H1 (cell line): ENCODE measurements at regions not wholly inside any gene's neighbourhood (a gene's known extent, or its start where the extent isn't known, plus 50 kb on each side); places are given as distances from the start of the nearest gene placed in this dataset.

Experiments
- CTCF ChIA-PET: fragments of 300-600 bp; sonication (Branson Sonifier 250); formaldehyde crosslinking; loops from one replicate; lab custom pipeline; 2021; ENCODE audit not compliant: partially characterized antibody; lab: Charles Lee
- POLR2A ChIA-PET: fragments of 300-600 bp; sonication (Branson Sonifier 250); formaldehyde crosslinking; loops from one replicate; lab custom pipeline; 2021; ENCODE audit warnings: inconsistent platforms; ENCODE audit not compliant: partially characterized antibody; lab: Charles Lee
- DNase-seq, 2 experiments: peaks; one replicate each; pipeline versions ENCODE4 v3.0.0 to v3.0.0-alpha.2; 2010 to 2022; ENCODE audit warnings: low spot score in 2 of 2, low read depth in 1 of 2, mixed read lengths in 1 of 2
- FAIRE-seq: peaks from 2 replicates; lab custom pipeline; 2011; peaks lifted over from hg19 to GRCh38; lab: Jason Lieb, UNC
- H2AFZ ChIP-seq: 2 replicates; pipeline ENCODE4 v1.8.1; 2012; ENCODE audit warnings: low read length, inconsistent platforms
- H2AK5ac ChIP-seq: 2 replicates; pipeline ENCODE4 v1.6.1; 2013; ENCODE audit warnings: low read depth, low read length
- H2BK120ac ChIP-seq: replicated peaks from 2 replicates; pipeline ENCODE3; 2013; ENCODE audit warnings: low read depth, low read length, inconsistent platforms
- H2BK12ac ChIP-seq: 2 replicates; pipeline ENCODE4 v1.6.1; 2013; ENCODE audit warnings: low read depth, low read length
- H2BK15ac ChIP-seq: 2 replicates; pipeline ENCODE4 v1.6.1; 2013; ENCODE audit warnings: low read length
- H2BK20ac ChIP-seq: 2 replicates; pipeline ENCODE4 v1.6.1; 2013; ENCODE audit warnings: low read length
- H2BK5ac ChIP-seq: 2 replicates; pipeline ENCODE4 v1.6.1; 2013; ENCODE audit warnings: low read depth, low read length
- H3K14ac ChIP-seq: 2 replicates; pipeline ENCODE4 v1.6.1; 2013; ENCODE audit warnings: inconsistent platforms; ENCODE audit not compliant: insufficient read length
- H3K18ac ChIP-seq: 2 replicates; pipeline ENCODE4 v1.6.1; 2013; ENCODE audit warnings: low read length; ENCODE audit errors: extremely low read depth
- H3K23ac ChIP-seq: 2 replicates; pipeline ENCODE4 v1.6.1; 2013; ENCODE audit warnings: inconsistent platforms; ENCODE audit not compliant: insufficient read length
- H3K23me2 ChIP-seq: 2 replicates; pipeline ENCODE4 v1.6.1; 2013; ENCODE audit warnings: low read depth, low read length
- H3K27ac ChIP-seq: 2 replicates; pipeline ENCODE4 v1.6.1; 2011; ENCODE audit warnings: low read depth, low read length, inconsistent platforms
- H3K27me3 ChIP-seq, 4 experiments: replicated peaks in 1 of 4; 1 replicate in 1 of 4; 2 replicates in 3 of 4; pipeline versions ENCODE4 v1.6.1 to v1.8.1; 2011 to 2013; ENCODE audit warnings: low read length in 3 of 4, mild to moderate bottlenecking in 3 of 4, inconsistent platforms in 2 of 4, mixed read lengths in 2 of 4, moderate library complexity in 1 of 4; ENCODE audit not compliant: control insufficient read depth in 3 of 4, insufficient read depth in 3 of 4; ENCODE audit errors: extremely low read depth in 1 of 4
- H3K36me3 ChIP-seq, 4 experiments: 2 replicates each; pipeline versions ENCODE4 v1.6.1 to v1.8.1; 2011 to 2013; ENCODE audit warnings: mild to moderate bottlenecking in 4 of 4, low read length in 3 of 4, moderate library complexity in 2 of 4, control low read depth in 1 of 4, inconsistent platforms in 1 of 4; ENCODE audit not compliant: insufficient read depth in 4 of 4, control insufficient read depth in 2 of 4
- H3K4ac ChIP-seq: replicated peaks from 2 replicates; pipeline ENCODE3; 2013; ENCODE audit warnings: low read length, low read depth, mixed read lengths, inconsistent platforms; ENCODE audit not compliant: insufficient read length
- H3K4me1 ChIP-seq, 4 experiments: replicated peaks in 1 of 4; 1 replicate in 1 of 4; 2 replicates in 3 of 4; pipeline versions ENCODE4 v1.6.1 to v1.8.1; 2011 to 2013; ENCODE audit warnings: low read length in 3 of 4, inconsistent platforms in 2 of 4, mixed read lengths in 1 of 4; ENCODE audit not compliant: insufficient read depth in 4 of 4, control insufficient read depth in 3 of 4
- H3K4me2 ChIP-seq, 2 experiments: 2 replicates each; pipeline versions ENCODE4 v1.6.1 to v1.8.1; 2011 to 2013; ENCODE audit warnings: low read depth in 2 of 2, low read length in 2 of 2, control low read depth in 1 of 2, inconsistent platforms in 1 of 2, mild to moderate bottlenecking in 1 of 2; ENCODE audit not compliant: insufficient read depth in 1 of 2
- H3K4me3 ChIP-seq, 4 experiments: fragments of 200-600, 300-600 bp in 1 of 4; sonication (generic), shearing (Covaris generic), sonication (Bioruptor Twin) in 1 of 4; 2 replicates each; pipeline versions ENCODE4 v1.5.1 to v1.8.1; 2011 to 2016; ENCODE audit warnings: low read length in 4 of 4, low read depth in 3 of 4, control low read depth in 2 of 4, inconsistent platforms in 2 of 4, mild to moderate bottlenecking in 2 of 4, mixed read lengths in 1 of 4, moderate library complexity in 1 of 4; ENCODE audit not compliant: insufficient read depth in 2 of 4; ENCODE audit errors: extremely low read depth in 1 of 4
- H3K56ac ChIP-seq: replicated peaks from 2 replicates; pipeline ENCODE3; 2013; ENCODE audit warnings: low read depth, mild to moderate bottlenecking, mixed read lengths, low read length, inconsistent platforms; ENCODE audit not compliant: insufficient read length
- H3K79me1 ChIP-seq: 2 replicates; pipeline ENCODE4 v1.6.1; 2013; ENCODE audit warnings: low read depth, low read length, control low read depth
- H3K79me2 ChIP-seq, 2 experiments: 2 replicates each; pipeline versions ENCODE4 v1.6.1 to v1.8.1; 2012 to 2013; ENCODE audit warnings: low read length in 2 of 2, mild to moderate bottlenecking in 2 of 2, inconsistent platforms in 1 of 2; ENCODE audit not compliant: insufficient read depth in 2 of 2, control insufficient read depth in 1 of 2
- H3K9ac ChIP-seq, 4 experiments: replicated peaks in 1 of 4; 1 replicate in 1 of 4; 2 replicates in 3 of 4; pipeline versions ENCODE4 v1.6.1 to v1.8.1; 2011 to 2013; ENCODE audit warnings: low read depth in 3 of 4, low read length in 3 of 4, control low read depth in 2 of 4, mild to moderate bottlenecking in 2 of 4, moderate library complexity in 2 of 4, inconsistent platforms in 1 of 4; ENCODE audit errors: extremely low read depth in 1 of 4
- H3K9me3 ChIP-seq, 2 experiments: 2 replicates each; pipeline versions ENCODE4 v1.6.1 to v1.8.1; 2012 to 2013; ENCODE audit warnings: mild to moderate bottlenecking in 2 of 2, moderate library complexity in 2 of 2, control low read depth in 1 of 2, inconsistent platforms in 1 of 2, low read depth in 1 of 2, low read length in 1 of 2, mixed read lengths in 1 of 2; ENCODE audit not compliant: insufficient read depth in 2 of 2
- H4K20me1 ChIP-seq, 2 experiments: replicated peaks in 1 of 2; 2 replicates each; pipeline versions ENCODE3 to v1.8.1; 2011 to 2013; ENCODE audit warnings: inconsistent platforms in 2 of 2, low read length in 2 of 2, mild to moderate bottlenecking in 1 of 2; ENCODE audit not compliant: insufficient read depth in 2 of 2, control insufficient read depth in 1 of 2
- H4K5ac ChIP-seq: 2 replicates; pipeline ENCODE4 v1.6.1; 2013; ENCODE audit warnings: low read length, low read depth, mixed read lengths, inconsistent platforms; ENCODE audit not compliant: insufficient read length
- H4K8ac ChIP-seq: 2 replicates; pipeline ENCODE4 v1.8.0; 2013; ENCODE audit warnings: mild to moderate bottlenecking, moderate library complexity, low read length, inconsistent platforms; ENCODE audit not compliant: insufficient read depth; ENCODE audit errors: extremely low read depth
- H4K91ac ChIP-seq: replicated peaks from 2 replicates; pipeline ENCODE3; 2013; ENCODE audit warnings: low read length, mixed read lengths, inconsistent platforms; ENCODE audit not compliant: insufficient read length
- SIX5 ChIP-seq: IDR thresholded peaks from 2 replicates; pipeline ENCODE4 v1.6.1; 2011; ENCODE audit warnings: mild to moderate bottlenecking, low read depth, low read length
- WGBS, 2 experiments: shearing (Covaris generic) in 1 of 2; methylation state at CpG; one replicate each; pipeline versions ENCODE4 v1.1.6 to v1.1.7; 2013 to 2015; ENCODE audit warnings: low lambda C conversion rate in 2 of 2, mixed read lengths in 2 of 2, inconsistent platforms in 1 of 2, low coverage in 1 of 2, missing lambda C conversion rate in 1 of 2; ENCODE audit not compliant: insufficient replicate concordance in 2 of 2, insufficient coverage in 1 of 2, insufficient read length in 1 of 2; ENCODE audit errors: extremely low coverage in 1 of 2, missing lambda C conversion rate in 1 of 2; 5-methylcytosine and 5-hydroxymethylcytosine counted together

GRCh38 chr2:123468071-123468470, 557.0 kb upstream of the CNTNAP5 start:
- Histone ChIP-seq H2BK12ac (no peak overlapping the region), H2AFZ (no peak overlapping the region), H3K79me2 (no peaks in the 10 kb centered on the region), H4K8ac (no peak overlapping the region), H4K91ac (no peak overlapping the region), H4K20me1 (no peaks in the 10 kb centered on the region), H3K27ac (no peak overlapping the region), H2AK5ac (no peak overlapping the region), H3K36me3 (peaks cover 0 to 3% (median 0%) of the 10 kb centered on the region in 4 experiments; a peak in 1 of 8 replicates), H3K27me3 (no peaks in the 10 kb centered on the region; a peak in 1 of 7 replicates), H2BK15ac (no peak overlapping the region), H4K5ac (no peak overlapping the region), H3K14ac (no peak overlapping the region), H3K56ac (no peak overlapping the region), H2BK120ac (no peak overlapping the region), H2BK20ac (no peak overlapping the region), H3K4ac (no peak overlapping the region), H3K9ac (no peak overlapping the region), H3K23me2 (no peaks in the 10 kb centered on the region), H2BK5ac (no peak overlapping the region), H3K79me1 (no peaks in the 10 kb centered on the region), H3K23ac (no peak overlapping the region), H3K4me3 (no peak overlapping the region), H3K4me1 (no peaks in the 10 kb centered on the region), H3K9me3 (peaks cover 0 to 21% of the 10 kb centered on the region in 2 experiments; a peak in 2 of 4 replicates), H3K18ac (no peak overlapping the region), H3K4me2 (no peak overlapping the region)
- FAIRE-seq = no peak
- CTCF ChIA-PET = no interaction called here
- WGBS, 2 experiments = 14% methylated on average over 1 of the region's 1 CpG; no CpG with 5 or more reads in 1 of the 2 experiments
- no peak for DNase-seq
- POLR2A ChIA-PET = no interaction called here
- no peak for TF ChIP-seq SIX5
